ENCODE measurements at regions not wholly inside any gene's neighbourhood (a gene's known extent, or its start where the extent isn't known, plus 50 kb on each side); places are given as distances from the start of the nearest gene placed in this dataset. TPM values are rescaled to one million over a fixed set of nuclear protein-coding genes. Genes with fewer than 3 reads are reported as not detected.

DNA sequence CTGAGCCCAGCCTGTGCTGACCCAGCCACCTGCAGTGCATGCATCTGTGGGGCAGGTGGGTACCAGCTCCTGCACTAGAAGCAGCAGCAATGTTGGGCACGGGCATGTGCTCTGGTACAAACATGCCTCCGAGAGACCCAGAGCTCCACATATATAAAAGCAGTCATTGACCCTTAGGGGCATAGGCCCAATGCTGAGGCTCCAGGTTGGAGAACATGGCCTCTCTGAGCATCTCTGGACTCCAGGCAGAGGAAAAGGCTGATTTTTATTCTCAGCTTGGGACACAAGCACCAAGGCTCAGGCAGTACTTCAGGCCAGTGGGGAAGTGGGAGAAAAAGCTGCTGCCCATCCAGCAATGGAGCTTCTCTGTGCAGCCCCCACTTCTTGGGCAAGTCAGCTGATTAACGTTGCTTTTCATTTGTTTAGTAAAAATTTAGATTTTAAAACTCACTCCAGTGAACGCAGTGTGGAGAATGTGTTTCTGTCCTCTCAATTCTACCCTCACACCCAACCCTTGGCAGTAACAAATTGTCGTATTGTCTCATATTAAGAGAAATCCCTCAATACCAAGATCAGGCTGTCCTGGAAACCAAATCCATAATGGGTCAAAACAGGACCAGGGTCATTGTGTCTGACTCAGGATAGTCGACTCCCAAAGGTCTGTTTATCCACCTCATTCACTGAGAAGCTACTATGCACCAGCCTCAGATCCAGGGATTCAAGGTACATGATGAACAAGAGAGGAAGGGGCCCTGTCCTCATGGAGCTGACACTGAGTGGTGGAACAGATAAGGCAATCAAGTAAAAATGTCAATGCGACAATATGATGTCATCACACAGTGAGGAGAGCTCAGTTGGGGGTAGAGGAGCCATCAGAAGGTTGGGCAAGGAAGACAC is 50.6 kb upstream of the TOP3B start:
- DNase-seq (ENCODE audit: extremely low spot score in 2 of 2) = no peak
- Histone ChIP-seq H3K27me3 (no peaks in the 10 kb centered on the region), H3K4me3 (no peak overlapping the region), H3K36me3 (no peaks in the 10 kb centered on the region), H3K9me3 (no peaks in the 10 kb centered on the region), H3K4me1 (no peaks in the 10 kb centered on the region), H3K27ac (no peak overlapping the region)
- TF ChIP-seq, protein P1, sequence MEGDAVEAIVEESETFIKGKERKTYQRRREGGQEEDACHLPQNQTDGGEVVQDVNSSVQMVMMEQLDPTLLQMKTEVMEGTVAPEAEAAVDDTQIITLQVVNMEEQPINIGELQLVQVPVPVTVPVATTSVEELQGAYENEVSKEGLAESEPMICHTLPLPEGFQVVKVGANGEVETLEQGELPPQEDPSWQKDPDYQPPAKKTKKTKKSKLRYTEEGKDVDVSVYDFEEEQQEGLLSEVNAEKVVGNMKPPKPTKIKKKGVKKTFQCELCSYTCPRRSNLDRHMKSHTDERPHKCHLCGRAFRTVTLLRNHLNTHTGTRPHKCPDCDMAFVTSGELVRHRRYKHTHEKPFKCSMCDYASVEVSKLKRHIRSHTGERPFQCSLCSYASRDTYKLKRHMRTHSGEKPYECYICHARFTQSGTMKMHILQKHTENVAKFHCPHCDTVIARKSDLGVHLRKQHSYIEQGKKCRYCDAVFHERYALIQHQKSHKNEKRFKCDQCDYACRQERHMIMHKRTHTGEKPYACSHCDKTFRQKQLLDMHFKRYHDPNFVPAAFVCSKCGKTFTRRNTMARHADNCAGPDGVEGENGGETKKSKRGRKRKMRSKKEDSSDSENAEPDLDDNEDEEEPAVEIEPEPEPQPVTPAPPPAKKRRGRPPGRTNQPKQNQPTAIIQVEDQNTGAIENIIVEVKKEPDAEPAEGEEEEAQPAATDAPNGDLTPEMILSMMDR (IDR thresholded peaks at IDR 0.05) = no peak
- TF ChIP-seq POLR2A (IDR thresholded peaks at IDR 0.05) = no peak
- no peak for TF ChIP-seq POLR2AphosphoS5 (IDR thresholded peaks at IDR 0.05; ENCODE audit: insufficient read depth in 1 of 2, low read depth in 1 of 2)
- intact Hi-C loops (cut with DNase I) = no loop called here

DNA sequence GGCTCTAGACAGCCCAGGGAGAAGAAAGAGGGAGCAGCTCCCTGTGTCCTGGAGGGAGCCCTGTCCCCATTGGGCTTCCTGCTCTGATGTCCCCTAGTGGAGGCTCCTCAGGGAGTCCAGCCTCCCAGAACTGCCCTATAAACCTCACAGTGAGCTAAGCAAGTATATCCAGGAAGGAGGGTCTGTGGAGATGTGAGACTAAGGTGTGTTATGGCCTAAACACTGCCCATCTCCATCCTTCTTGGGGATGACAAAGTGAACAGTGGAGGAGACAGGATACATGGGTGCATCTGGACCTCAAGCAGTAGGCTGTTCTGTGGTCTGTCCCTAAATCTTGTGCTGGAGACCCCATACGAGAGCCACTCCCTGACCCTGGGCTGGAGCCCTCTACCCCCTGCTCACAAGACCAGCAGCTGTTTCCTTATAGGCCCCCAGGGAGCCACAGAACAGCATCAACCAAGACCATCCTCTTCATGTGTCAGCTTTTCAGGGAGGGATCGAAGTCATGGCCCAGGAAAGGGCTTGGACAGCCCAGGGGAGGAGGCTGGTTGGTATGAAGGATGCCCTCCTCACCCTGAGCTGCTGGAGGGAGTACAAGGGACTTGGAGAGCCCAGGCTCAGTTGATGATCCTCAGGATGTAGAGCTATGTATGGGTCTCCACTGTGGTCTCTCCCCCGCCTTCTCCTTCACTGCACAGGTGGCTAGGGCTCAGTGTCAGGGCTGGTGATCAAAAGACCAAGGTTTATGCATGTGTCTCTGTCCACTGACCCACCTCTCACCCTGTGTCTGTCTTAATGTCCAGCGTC is 49.7 kb upstream of the TOP3B start:
- Histone ChIP-seq H3K36me3 (no peaks in the 10 kb centered on the region), H3K9me3 (no peaks in the 10 kb centered on the region), H3K4me3 (no peak overlapping the region), H3K27ac (no peak overlapping the region), H3K4me1 (no peaks in the 10 kb centered on the region), H3K27me3 (no peaks in the 10 kb centered on the region)
- DNase-seq (ENCODE audit: extremely low spot score in 2 of 2) = peak in 1 of 2 donors; percentile 77
- intact Hi-C loops (cut with DNase I) = no loop called here
- TF ChIP-seq, protein P1 (IDR thresholded peaks at IDR 0.05) = no peak
- TF ChIP-seq POLR2A (IDR thresholded peaks at IDR 0.05) = no peak
- TF ChIP-seq POLR2AphosphoS5 (IDR thresholded peaks at IDR 0.05; ENCODE audit: insufficient read depth in 1 of 2, low read depth in 1 of 2) = no peak

Small RNA genes lying in the stretch of these regions (small RNA-seq; reads per million reads assigned to genes)
- gene AC245452.3 = not detected
- not detected for gene AC245517.3
- not detected for gene AC245517.5
- gene IGLVIV-59 = not detected

All from vagina (tissue), 2 donors.